Activated naive CD8-positive, alpha-beta T cell treated with anti-CD3 and anti-CD28 coated beads, Interleukin-2, amount 50 U/mL, for 24 hours (primary cell): ENCODE measurements at regions not wholly inside any gene's neighbourhood (a gene's known extent, or its start where the extent isn't known, plus 50 kb on each side); places are given as distances from the start of the nearest gene placed in this dataset.
"Not testable (repeated sequence)": the region's sequence is repeated elsewhere in the genome, so short reads cannot be mapped to it uniquely, and the experiment has no call there.

Experiments
- ATAC-seq: fragments of 150-1000 bp; cut with Tn5 transposase; one replicate; pipeline ENCODE4 v1.10.0; 2021
- DNase-seq: peaks from one replicate; pipeline ENCODE4 v3.0.0; 2021
- H3K27ac Mint-ChIP-seq: one replicate; pipeline ENCODE4 v1.8.0; 2021; ENCODE audit warnings: mild to moderate bottlenecking, mixed read lengths
- H3K27me3 Mint-ChIP-seq: one replicate; pipeline ENCODE4 v1.8.0; 2021; ENCODE audit warnings: mixed read lengths
- H3K36me3 Mint-ChIP-seq: one replicate; pipeline ENCODE4 v1.8.0; 2021; ENCODE audit warnings: low read depth, mixed read lengths
- H3K4me1 Mint-ChIP-seq: one replicate; pipeline ENCODE4 v1.8.0; 2021; ENCODE audit warnings: mixed read lengths
- H3K4me3 Mint-ChIP-seq: one replicate; pipeline ENCODE4 v1.8.0; 2021; ENCODE audit warnings: mild to moderate bottlenecking, moderate library complexity, mixed read lengths
- H3K9me3 Mint-ChIP-seq: one replicate; pipeline ENCODE4 v1.8.0; 2021; ENCODE audit warnings: mixed read lengths

GRCh38 chr4:43496602-43497001 is 604.1 kb downstream of the GRXCR1 start:
- Mint-ChIP-seq H3K36me3 (no peaks in the 10 kb centered on the region), H3K27ac (no peak overlapping the region), H3K9me3 (no peaks in the 10 kb centered on the region), H3K4me1 (no peaks in the 10 kb centered on the region), H3K27me3 (no peaks in the 10 kb centered on the region), H3K4me3 (no peak overlapping the region)
- no peak for ATAC-seq
- no peak for DNase-seq

GRCh38 chr4:43505823-43506222 is 613.3 kb downstream of the GRXCR1 start:
- DNase-seq, H3K4me3 Mint-ChIP-seq, H3K27me3 Mint-ChIP-seq, H3K9me3 Mint-ChIP-seq, ATAC-seq, H3K4me1 Mint-ChIP-seq, H3K36me3 Mint-ChIP-seq, H3K27ac Mint-ChIP-seq: not testable (repeated sequence)

- DNase-seq (no peak), ATAC-seq (no peak)
- no peaks in the 10 kb centered on the region for H3K36me3 Mint-ChIP-seq
- no peak overlapping the region for H3K27ac Mint-ChIP-seq
- no peaks in the 10 kb centered on the region for H3K4me1 Mint-ChIP-seq
- H3K9me3 Mint-ChIP-seq: peaks cover 9% of the 10 kb centered on the region
- H3K4me3 Mint-ChIP-seq: no peak overlapping the region
- no peaks in the 10 kb centered on the region for H3K27me3 Mint-ChIP-seq
These were observed 619.7 kb downstream of the GRXCR1 start for GRCh38 chr4:43512253-43512652.

GRCh38 chr4:43525646-43526045 is 633.1 kb downstream of the GRXCR1 start:
- Mint-ChIP-seq H3K27ac (no peak overlapping the region), H3K4me1 (no peaks in the 10 kb centered on the region), H3K9me3 (peaks cover 7% of the 10 kb centered on the region), H3K27me3 (no peaks in the 10 kb centered on the region), H3K4me3 (no peak overlapping the region), H3K36me3 (no peaks in the 10 kb centered on the region)
- DNase-seq: no peak
- ATAC-seq: no peak

GRCh38 chr4:43547561-43547960 is 655.0 kb downstream of the GRXCR1 start:
- Mint-ChIP-seq H3K27ac (no peak overlapping the region), H3K36me3 (no peaks in the 10 kb centered on the region), H3K4me3 (no peak overlapping the region), H3K4me1 (no peaks in the 10 kb centered on the region), H3K27me3 (no peaks in the 10 kb centered on the region), H3K9me3 (peaks cover 12% of the 10 kb centered on the region)
- no peak for ATAC-seq
- DNase-seq: no peak

- H3K4me1 Mint-ChIP-seq: no peaks in the 10 kb centered on the region
- peaks cover 31% of the 10 kb centered on the region for H3K9me3 Mint-ChIP-seq
- no peak overlapping the region for H3K27ac Mint-ChIP-seq
- no peak overlapping the region for H3K4me3 Mint-ChIP-seq
- DNase-seq: no peak
- H3K27me3 Mint-ChIP-seq: no peaks in the 10 kb centered on the region
- no peak for ATAC-seq
- no peaks in the 10 kb centered on the region for H3K36me3 Mint-ChIP-seq
These were observed 658.6 kb downstream of the GRXCR1 start for GRCh38 chr4:43550981-43551627.

GRCh38 chr4:43556262-43556661 is 663.7 kb downstream of the GRXCR1 start:
- Mint-ChIP-seq H3K27ac (no peak overlapping the region), H3K9me3 (peaks cover 37% of the 10 kb centered on the region), H3K36me3 (no peaks in the 10 kb centered on the region), H3K4me1 (no peaks in the 10 kb centered on the region), H3K27me3 (no peaks in the 10 kb centered on the region), H3K4me3 (no peak overlapping the region)
- DNase-seq (no peak), ATAC-seq (no peak)

GRCh38 chr4:43560047-43560446 is 667.5 kb downstream of the GRXCR1 start:
- ATAC-seq: no peak
- no peaks in the 10 kb centered on the region for H3K27me3 Mint-ChIP-seq
- no peaks in the 10 kb centered on the region for H3K4me1 Mint-ChIP-seq
- no peak for DNase-seq
- peaks cover 18% of the 10 kb centered on the region for H3K9me3 Mint-ChIP-seq
- H3K27ac Mint-ChIP-seq: no peak overlapping the region
- H3K4me3 Mint-ChIP-seq: no peak overlapping the region
- no peaks in the 10 kb centered on the region for H3K36me3 Mint-ChIP-seq

GRCh38 chr4:43564107-43564506 is 671.6 kb downstream of the GRXCR1 start:
- Mint-ChIP-seq H3K4me1 (no peaks in the 10 kb centered on the region), H3K9me3 (peaks cover 14% of the 10 kb centered on the region), H3K4me3 (no peak overlapping the region), H3K27ac (no peak overlapping the region), H3K27me3 (no peaks in the 10 kb centered on the region), H3K36me3 (no peaks in the 10 kb centered on the region)
- DNase-seq (no peak), ATAC-seq (no peak)

GRCh38 chr4:43564591-43564990 is 672.1 kb downstream of the GRXCR1 start:
- Mint-ChIP-seq H3K36me3 (no peaks in the 10 kb centered on the region), H3K4me1 (no peaks in the 10 kb centered on the region), H3K4me3 (no peak overlapping the region), H3K27ac (no peak overlapping the region), H3K9me3 (peaks cover 14% of the 10 kb centered on the region), H3K27me3 (no peaks in the 10 kb centered on the region)
- no peak for DNase-seq
- ATAC-seq: no peak

GRCh38 chr4:43567644-43568043 is 675.1 kb downstream of the GRXCR1 start:
- Mint-ChIP-seq H3K9me3 (peaks cover 9% of the 10 kb centered on the region), H3K27ac (no peak overlapping the region), H3K4me1 (no peaks in the 10 kb centered on the region), H3K36me3 (no peaks in the 10 kb centered on the region), H3K4me3 (no peak overlapping the region), H3K27me3 (no peaks in the 10 kb centered on the region)
- no peak for DNase-seq
- no peak for ATAC-seq

- no peak for ATAC-seq
- no peak overlapping the region for H3K27ac Mint-ChIP-seq
- no peaks in the 10 kb centered on the region for H3K36me3 Mint-ChIP-seq
- no peak overlapping the region for H3K4me3 Mint-ChIP-seq
- no peaks in the 10 kb centered on the region for H3K4me1 Mint-ChIP-seq
- H3K27me3 Mint-ChIP-seq: no peaks in the 10 kb centered on the region
- DNase-seq: no peak
- peaks cover 8% of the 10 kb centered on the region for H3K9me3 Mint-ChIP-seq
These were observed 694.3 kb downstream of the GRXCR1 start for GRCh38 chr4:43586813-43587212.

GRCh38 chr4:43587758-43588157 is 695.2 kb downstream of the GRXCR1 start:
- Mint-ChIP-seq H3K9me3 (peaks cover 4% of the 10 kb centered on the region), H3K27ac (no peak overlapping the region), H3K36me3 (no peaks in the 10 kb centered on the region), H3K27me3 (no peaks in the 10 kb centered on the region), H3K4me3 (no peak overlapping the region), H3K4me1 (no peaks in the 10 kb centered on the region)
- no peak for DNase-seq
- ATAC-seq: no peak

GRCh38 chr4:43607400-43607799 is 714.9 kb downstream of the GRXCR1 start:
- Mint-ChIP-seq H3K36me3 (no peaks in the 10 kb centered on the region), H3K4me1 (no peaks in the 10 kb centered on the region), H3K9me3 (peaks cover 20% of the 10 kb centered on the region), H3K4me3 (no peak overlapping the region), H3K27me3 (no peaks in the 10 kb centered on the region), H3K27ac (no peak overlapping the region)
- DNase-seq (no peak), ATAC-seq (no peak)

GRCh38 chr4:43607827-43608461 is 715.4 kb downstream of the GRXCR1 start:
- no peak overlapping the region for H3K27ac Mint-ChIP-seq

GRCh38 chr4:43619219-43619618 is 726.7 kb downstream of the GRXCR1 start:
- no peak for DNase-seq
- Mint-ChIP-seq H3K27ac (no peak overlapping the region), H3K27me3 (no peaks in the 10 kb centered on the region), H3K4me1 (no peaks in the 10 kb centered on the region), H3K4me3 (no peak overlapping the region), H3K36me3 (no peaks in the 10 kb centered on the region), H3K9me3 (peaks cover 42% of the 10 kb centered on the region)
- ATAC-seq: no peak

More at GRCh38 chr4:43607827-43608461, 715.4 kb downstream of the GRXCR1 start:
- no peak for DNase-seq
- no peak for ATAC-seq
- H3K4me3 Mint-ChIP-seq: no peak overlapping the region
- no peaks in the 10 kb centered on the region for H3K27me3 Mint-ChIP-seq
- H3K9me3 Mint-ChIP-seq: peaks cover 20% of the 10 kb centered on the region
- H3K36me3 Mint-ChIP-seq: no peaks in the 10 kb centered on the region
- no peaks in the 10 kb centered on the region for H3K4me1 Mint-ChIP-seq
